Thyroid gland (tissue), 4 donors: ENCODE measurements at regions not wholly inside any gene's neighbourhood (a gene's known extent, or its start where the extent isn't known, plus 50 kb on each side); places are given as distances from the start of the nearest gene placed in this dataset.

Experiments used
- DNase-seq, 2 donors: peaks; one replicate each; pipeline ENCODE4 v3.0.0-alpha.2; 2019
- H3K27ac ChIP-seq, 3 donors: fragments of 200-600 bp; sonication (generic); 1 replicate in 2 of 3; 2 replicates in 1 of 3; pipeline ENCODE4 v1.5.1; 2016 to 2019; ENCODE audit warnings: mild to moderate bottlenecking in 1 of 3, moderate library complexity in 1 of 3
- H3K27me3 ChIP-seq: fragments of 200-600 bp; sonication (generic); one replicate; pipeline ENCODE4 v1.5.1; 2019
- H3K36me3 ChIP-seq, 2 donors: fragments of 200-600 bp; sonication (generic); one replicate each; pipeline ENCODE4 v1.5.1; 2016 to 2019
- H3K4me1 ChIP-seq, 2 donors: fragments of 200-600 bp; sonication (generic); one replicate each; pipeline ENCODE4 v1.5.1; 2017 to 2019
- H3K4me3 ChIP-seq, 3 donors: fragments of 200-600 bp; sonication (generic); replicated peaks in 1 of 3; 1 replicate in 2 of 3; 2 replicates in 1 of 3; pipeline ENCODE4 v1.5.1; 2016; ENCODE audit warnings: mild to moderate bottlenecking in 1 of 3
- H3K9me3 ChIP-seq: fragments of 200-600 bp; sonication (generic); one replicate; pipeline ENCODE4 v1.5.1; 2017
- POLR2A ChIP-seq, 2 donors: fragments of 450-650 bp; IDR thresholded peaks; one replicate each; pipeline ENCODE4 v1.6.1; 2017; ENCODE audit warnings: antibody characterized with exemption in 2 of 2, mild to moderate bottlenecking in 2 of 2, moderate library complexity in 1 of 2
- WGBS, 2 donors: methylation state at CpG; one replicate each; pipeline ENCODE4 v1.1.5; 2017; 5-methylcytosine and 5-hydroxymethylcytosine counted together
- intact Hi-C: fragments of 100-400 bp; cut with DNase I; formaldehyde crosslinking; loops from one replicate; pipeline ENCODE4 v1.15.1; 2023
- TF ChIP-seq, protein P1 (sequence below), 6 experiments: fragments of 200-600 bp in 3 of 6; fragments of 450-650 bp in 3 of 6; sonication (generic) in 3 of 6; IDR thresholded peaks; one replicate each; pipeline ENCODE4 v1.5.1; 2016 to 2019; ENCODE audit warnings: antibody characterized with exemption in 6 of 6, mild to moderate bottlenecking in 2 of 6, inconsistent platforms in 1 of 6, moderate library complexity in 1 of 6

DNA sequence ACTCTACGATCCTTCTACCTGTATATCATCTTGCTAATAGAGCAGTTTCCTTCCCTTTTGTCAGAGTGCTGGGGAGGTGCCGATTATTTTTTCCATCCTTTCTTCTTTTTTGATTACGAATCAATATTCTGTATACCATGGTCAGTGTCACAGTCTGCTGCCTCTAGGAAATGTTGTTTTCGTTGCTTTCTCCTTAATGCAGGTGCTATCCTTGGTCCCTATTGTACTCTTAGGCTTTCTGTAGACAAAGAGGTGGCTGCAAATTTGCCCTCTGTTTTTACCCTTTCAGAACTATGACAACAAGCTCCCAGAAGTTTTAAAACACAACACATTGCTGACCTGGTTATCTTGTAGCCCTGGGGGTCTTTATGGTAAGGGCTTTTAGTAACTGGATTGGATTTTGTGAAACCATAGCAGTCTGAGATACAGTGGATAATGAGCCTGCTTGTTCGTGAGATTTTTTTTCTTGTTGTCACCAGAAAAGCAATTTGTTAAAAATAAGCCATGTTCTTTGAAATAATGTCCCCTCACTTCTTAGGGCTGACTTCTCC is 430.3 kb upstream of the TPM1 start:
- no peaks in the 10 kb centered on the region for H3K9me3 ChIP-seq
- H3K27me3 ChIP-seq, result no peaks in the 10 kb centered on the region
- H3K36me3 ChIP-seq, result no peaks in the 10 kb centered on the region
- no peak for TF ChIP-seq POLR2A (IDR thresholded peaks at IDR 0.05)
- TF ChIP-seq, protein P1, sequence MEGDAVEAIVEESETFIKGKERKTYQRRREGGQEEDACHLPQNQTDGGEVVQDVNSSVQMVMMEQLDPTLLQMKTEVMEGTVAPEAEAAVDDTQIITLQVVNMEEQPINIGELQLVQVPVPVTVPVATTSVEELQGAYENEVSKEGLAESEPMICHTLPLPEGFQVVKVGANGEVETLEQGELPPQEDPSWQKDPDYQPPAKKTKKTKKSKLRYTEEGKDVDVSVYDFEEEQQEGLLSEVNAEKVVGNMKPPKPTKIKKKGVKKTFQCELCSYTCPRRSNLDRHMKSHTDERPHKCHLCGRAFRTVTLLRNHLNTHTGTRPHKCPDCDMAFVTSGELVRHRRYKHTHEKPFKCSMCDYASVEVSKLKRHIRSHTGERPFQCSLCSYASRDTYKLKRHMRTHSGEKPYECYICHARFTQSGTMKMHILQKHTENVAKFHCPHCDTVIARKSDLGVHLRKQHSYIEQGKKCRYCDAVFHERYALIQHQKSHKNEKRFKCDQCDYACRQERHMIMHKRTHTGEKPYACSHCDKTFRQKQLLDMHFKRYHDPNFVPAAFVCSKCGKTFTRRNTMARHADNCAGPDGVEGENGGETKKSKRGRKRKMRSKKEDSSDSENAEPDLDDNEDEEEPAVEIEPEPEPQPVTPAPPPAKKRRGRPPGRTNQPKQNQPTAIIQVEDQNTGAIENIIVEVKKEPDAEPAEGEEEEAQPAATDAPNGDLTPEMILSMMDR (IDR thresholded peaks at IDR 0.05), result no peak
- intact Hi-C loops, result no loop called here
- WGBS, 2 donors, result 65 to 68% methylated on average over 5 of the region's 5 CpGs
- DNase-seq, result no peak
- H3K27ac ChIP-seq, result no peak overlapping the region
- H3K4me1 ChIP-seq, result peaks cover 0 to 4% of the 10 kb centered on the region in 2 donors
- no peak overlapping the region for H3K4me3 ChIP-seq

- intact Hi-C loops, result no loop called here
- Histone ChIP-seq H3K27me3 (no peaks in the 10 kb centered on the region), H3K27ac (no peak overlapping the region), H3K4me3 (no peak overlapping the region), H3K9me3 (no peaks in the 10 kb centered on the region), H3K4me1 (peaks cover 0 to 4% of the 10 kb centered on the region in 2 donors), H3K36me3 (no peaks in the 10 kb centered on the region)
- 93 to 98% methylated on average over 2 of the region's 2 CpGs for WGBS, 2 donors
- TF ChIP-seq POLR2A (IDR thresholded peaks at IDR 0.05), result no peak
- TF ChIP-seq, protein P1 (IDR thresholded peaks at IDR 0.05), result no peak
- no peak for DNase-seq
Observed at GRCh38 chr15:62612771-62613170, 429.8 kb upstream of the TPM1 start.

- no peak for TF ChIP-seq POLR2A (IDR thresholded peaks at IDR 0.05)
- TF ChIP-seq, protein P1 (IDR thresholded peaks at IDR 0.05), result no peak
Observed at GRCh38 chr15:62616746-62617145, 425.8 kb upstream of the TPM1 start.

DNA sequence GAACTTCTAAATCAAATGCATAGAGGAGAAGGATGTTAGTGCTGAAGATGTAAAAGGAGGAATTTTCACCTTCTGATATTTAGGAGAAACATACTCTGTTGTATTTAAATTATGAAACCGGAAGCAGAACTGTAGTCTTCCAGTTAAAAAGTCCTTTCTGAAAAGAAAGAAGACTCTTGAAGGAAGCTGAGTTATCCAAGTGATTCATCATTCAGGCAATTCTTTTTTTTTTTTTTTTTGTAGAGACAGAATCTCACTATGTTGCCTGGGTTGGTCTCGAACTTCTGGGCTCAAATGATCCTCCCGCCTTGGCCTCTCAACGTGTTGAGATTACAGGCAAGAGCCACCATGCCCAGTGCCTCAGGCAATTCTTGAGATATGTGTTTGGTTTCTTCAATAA is 424.8 kb upstream of the TPM1 start:
- Histone ChIP-seq H3K4me3 (no peak overlapping the region), H3K36me3 (no peaks in the 10 kb centered on the region), H3K4me1 (no peaks in the 10 kb centered on the region), H3K27me3 (no peaks in the 10 kb centered on the region), H3K27ac (no peak overlapping the region), H3K9me3 (no peaks in the 10 kb centered on the region)
- no peak for DNase-seq
- intact Hi-C loops, result no loop called here
- TF ChIP-seq POLR2A (IDR thresholded peaks at IDR 0.05), result no peak
- TF ChIP-seq, protein P1 (IDR thresholded peaks at IDR 0.05), result no peak
- 93 to 94% methylated on average over 4 of the region's 4 CpGs for WGBS, 2 donors

More at GRCh38 chr15:62616746-62617145, 425.8 kb upstream of the TPM1 start:
- Histone ChIP-seq H3K9me3 (no peaks in the 10 kb centered on the region), H3K27ac (no peak overlapping the region), H3K36me3 (no peaks in the 10 kb centered on the region), H3K4me1 (peaks cover 0 to 4% of the 10 kb centered on the region in 2 donors), H3K27me3 (no peaks in the 10 kb centered on the region), H3K4me3 (no peak overlapping the region)
- no peak for DNase-seq
- 84 to 85% methylated on average over 3 of the region's 3 CpGs for WGBS, 2 donors
- intact Hi-C loops, result no loop called here

- Histone ChIP-seq H3K9me3 (no peaks in the 10 kb centered on the region), H3K27me3 (no peaks in the 10 kb centered on the region), H3K4me1 (no peaks in the 10 kb centered on the region), H3K27ac (no peak overlapping the region), H3K4me3 (no peak overlapping the region), H3K36me3 (no peaks in the 10 kb centered on the region)
- intact Hi-C loops, result no loop called here
- WGBS, 2 donors, result 80 to 92% methylated on average over 2 of the region's 2 CpGs
- no peak for TF ChIP-seq POLR2A (IDR thresholded peaks at IDR 0.05)
- TF ChIP-seq, protein P1 (IDR thresholded peaks at IDR 0.05), result no peak
- no peak for DNase-seq
Observed at GRCh38 chr15:62618432-62618831, 424.1 kb upstream of the TPM1 start.
